ENCODE measurements at regions not wholly inside any gene's neighbourhood (a gene's known extent, or its start where the extent isn't known, plus 50 kb on each side); places are given as distances from the start of the nearest gene placed in this dataset.
A peak's percentile ranks its signal among the peaks of the same experiment; 100 is the strongest.

- intact Hi-C loops (cut with DNase I; ENCODE audit: low total_unique reads): no loop called here
- DNase-seq (ENCODE audit: low spot score in 2 of 2): peak in 1 of 2 donors; percentile 18
- WGBS, 2 donors: 59 to 65% methylated on average over 9 of the region's 9 CpGs
- no peak overlapping the region for H3K4me3 ChIP-seq (ENCODE audit: low read depth, poor library complexity, severe bottlenecking)
- TF ChIP-seq POLR2A (IDR thresholded peaks at IDR 0.05): no peak
- TF ChIP-seq CTCF (IDR thresholded peaks at IDR 0.05): no peak
Measured at GRCh38 chr19:46926170-46927071, 65.6 kb downstream of the ARHGAP35 start.

- H3K4me3 ChIP-seq (ENCODE audit: low read depth, poor library complexity, severe bottlenecking): no peak overlapping the region
- peak in 1 of 2 donors; percentile 46 for DNase-seq (ENCODE audit: low spot score in 2 of 2)
- TF ChIP-seq CTCF (IDR thresholded peaks at IDR 0.05): no peak
- no peak for TF ChIP-seq POLR2A (IDR thresholded peaks at IDR 0.05)
- intact Hi-C loops (cut with DNase I; ENCODE audit: low total_unique reads): no loop called here
- 26 to 40% methylated on average over 6 of the region's 6 CpGs for WGBS, 2 donors
Measured at GRCh38 chr19:46927106-46927505, 66.3 kb downstream of the ARHGAP35 start.

DNA sequence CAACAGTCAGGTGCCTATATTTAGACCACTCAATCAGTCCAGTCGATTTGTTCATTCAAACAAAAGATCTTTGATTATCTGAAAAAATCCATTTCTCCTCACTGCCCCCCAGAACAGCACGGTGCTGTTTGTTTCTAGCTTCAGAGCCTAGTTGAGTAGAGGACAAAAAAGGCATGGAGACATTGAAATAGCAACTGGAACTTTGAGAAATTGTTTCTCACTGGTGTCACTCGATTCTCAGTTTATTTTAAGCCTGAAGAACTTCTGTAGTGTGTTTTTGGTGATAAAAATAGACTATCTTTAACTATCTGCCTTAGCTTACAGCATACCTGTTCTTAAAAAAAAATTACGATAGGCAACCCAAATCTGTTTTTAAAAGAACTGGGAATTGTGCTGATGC lies 67.1 kb downstream of the ARHGAP35 start:
- WGBS, 2 donors: 53 to 54% methylated on average over 4 of the region's 4 CpGs
- intact Hi-C loops (cut with DNase I; ENCODE audit: low total_unique reads): no loop called here
- DNase-seq (ENCODE audit: low spot score in 2 of 2): no peak
- no peak overlapping the region for H3K4me3 ChIP-seq (ENCODE audit: low read depth, poor library complexity, severe bottlenecking)
- TF ChIP-seq POLR2A (IDR thresholded peaks at IDR 0.05) (no peak), CTCF (IDR thresholded peaks at IDR 0.05) (no peak)

GRCh38 chr19:46928951-46929350 lies 68.2 kb downstream of the ARHGAP35 start:
- intact Hi-C loops (cut with DNase I; ENCODE audit: low total_unique reads): no loop called here
- DNase-seq (ENCODE audit: low spot score in 2 of 2): no peak
- TF ChIP-seq POLR2A (IDR thresholded peaks at IDR 0.05) (no peak), CTCF (IDR thresholded peaks at IDR 0.05) (no peak)
- WGBS, 2 donors: 43 to 50% methylated on average over 5 of the region's 5 CpGs
- no peak overlapping the region for H3K4me3 ChIP-seq (ENCODE audit: low read depth, poor library complexity, severe bottlenecking)

DNA sequence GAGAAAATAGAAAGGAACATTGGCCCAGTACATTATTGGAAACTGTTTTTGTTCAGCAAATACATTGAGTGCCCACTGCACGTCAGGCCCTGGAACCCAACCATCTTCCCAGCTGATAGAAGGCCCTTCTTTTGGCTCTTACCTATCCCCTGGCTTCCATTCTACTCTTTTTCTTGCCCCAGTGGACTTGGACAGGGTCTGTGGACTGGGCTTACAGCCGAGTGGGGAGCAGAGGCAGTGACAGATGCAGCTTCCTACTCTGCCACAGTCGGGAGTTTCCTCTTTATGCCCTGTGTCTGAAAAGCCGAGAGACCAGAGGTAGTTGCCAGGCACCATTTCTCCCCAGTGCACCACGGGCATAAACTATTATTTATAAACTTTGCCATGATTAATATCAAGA lies 70.4 kb downstream of the ARHGAP35 start:
- WGBS, 2 donors: 57 to 60% methylated on average over 5 of the region's 5 CpGs
- TF ChIP-seq CTCF (IDR thresholded peaks at IDR 0.05): no peak
- TF ChIP-seq POLR2A (IDR thresholded peaks at IDR 0.05): no peak
- intact Hi-C loops (cut with DNase I; ENCODE audit: low total_unique reads): no loop called here
- DNase-seq (ENCODE audit: low spot score in 2 of 2): peak in 1 of 2 donors; percentile 43
- no peak overlapping the region for H3K4me3 ChIP-seq (ENCODE audit: low read depth, poor library complexity, severe bottlenecking)

Measured in lower leg skin (tissue), 4 donors.